NCI-H1048 (cell line): ENCODE measurements at regions not wholly inside any gene's neighbourhood (a gene's known extent, or its start where the extent isn't known, plus 50 kb on each side); places are given as distances from the start of the nearest gene placed in this dataset.

ENCODE experiments used
- DNase-seq: peaks from one replicate; lab custom pipeline; 2025; lab: John Stamatoyannopoulos, UW

GRCh38 chr10:50936335-50936734 is 50.9 kb upstream of the A1CF start:
- no peak for DNase-seq

DNA sequence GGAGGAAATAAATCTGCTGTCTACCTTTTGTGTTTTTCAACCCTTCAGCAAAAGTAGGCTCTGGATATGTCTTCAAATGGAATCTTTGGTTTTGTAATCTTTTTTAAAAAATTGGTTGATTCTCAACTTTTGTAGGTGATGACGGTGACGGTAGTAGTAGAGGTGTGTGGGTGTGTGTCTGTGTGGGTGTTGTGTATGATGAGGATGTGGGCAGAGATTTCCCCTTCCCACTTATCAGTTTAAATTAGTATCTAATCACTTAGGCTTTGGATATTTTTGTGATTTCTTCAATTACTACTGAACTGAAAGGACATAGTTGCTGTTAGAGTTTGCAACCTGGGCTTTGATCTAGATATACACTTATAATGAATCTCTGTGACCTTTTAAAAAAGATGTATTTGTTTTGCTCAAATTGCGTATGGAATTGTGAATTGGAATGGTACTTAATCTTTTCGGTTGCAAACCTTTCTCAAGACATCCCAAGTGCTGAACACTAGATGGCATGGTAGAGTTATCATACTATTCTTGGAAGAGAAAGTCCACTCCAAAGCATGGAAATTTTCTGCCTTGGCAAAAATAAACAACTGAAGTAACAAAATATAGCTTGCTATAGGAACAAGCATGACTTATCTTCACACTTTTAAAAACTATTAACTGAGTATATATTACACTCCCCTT is 51.9 kb upstream of the A1CF start:
- no peak for DNase-seq

- DNase-seq: no peak
These were observed 56.2 kb upstream of the A1CF start for GRCh38 chr10:50941629-50942028.

GRCh38 chr10:50946991-50947781 is 61.8 kb upstream of the A1CF start:
- no peak for DNase-seq

DNA sequence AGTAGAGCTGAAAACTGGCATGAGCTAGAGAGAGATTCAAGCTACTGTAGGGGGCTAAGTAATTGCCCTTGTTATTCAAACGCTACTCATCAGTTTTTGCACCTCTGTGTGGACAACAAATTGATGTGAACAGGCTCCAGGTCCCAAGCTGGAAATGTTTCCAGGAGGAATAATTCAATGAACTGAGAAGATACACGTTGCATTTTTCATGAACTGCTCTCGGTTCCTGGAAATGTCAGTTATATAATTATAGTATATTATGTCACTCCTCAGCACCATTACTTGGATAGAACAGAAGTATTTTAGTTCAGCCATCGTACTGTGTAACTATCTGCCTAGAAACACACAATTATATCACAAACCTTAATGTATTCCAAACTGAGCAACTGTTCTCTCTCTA is 65.9 kb upstream of the A1CF start:
- no peak for DNase-seq

GRCh38 chr10:50961297-50961696 is 75.9 kb upstream of the A1CF start:
- no peak for DNase-seq

- DNase-seq: no peak
These were observed 77.6 kb upstream of the A1CF start for GRCh38 chr10:50963063-50963462.

DNA sequence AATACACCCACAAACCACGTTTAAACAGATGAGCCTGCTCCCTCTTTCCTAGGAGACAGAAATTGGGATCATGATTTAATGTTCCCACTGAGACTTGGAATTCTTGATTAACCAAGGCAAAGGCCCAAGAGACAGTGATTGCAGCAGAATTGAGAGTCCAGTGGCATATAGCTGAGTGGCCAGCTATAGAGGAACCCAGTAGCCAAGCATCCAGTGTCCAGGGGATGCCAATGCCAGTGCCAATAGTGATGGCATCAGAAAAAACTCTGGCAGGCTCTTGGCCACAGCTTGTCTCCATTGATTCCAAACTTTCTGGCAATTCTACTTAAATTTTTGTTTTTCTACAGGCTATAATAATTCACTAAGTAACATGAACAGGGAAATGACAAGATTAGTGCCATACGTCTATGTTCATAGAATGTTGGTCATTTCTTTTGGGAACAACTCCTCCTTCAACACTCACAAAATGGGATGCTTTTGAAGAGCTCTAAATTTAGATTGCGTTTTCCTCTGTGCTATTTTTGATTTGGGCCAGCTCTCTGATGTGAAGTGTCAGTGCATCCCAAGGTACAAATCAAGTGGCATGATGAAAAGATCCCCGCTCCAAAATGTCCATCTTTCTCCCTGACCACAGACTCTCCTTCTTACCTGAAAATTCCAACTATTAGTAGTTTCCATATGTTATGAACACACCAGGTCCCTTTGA is 83.1 kb upstream of the A1CF start:
- DNase-seq: no peak

DNA sequence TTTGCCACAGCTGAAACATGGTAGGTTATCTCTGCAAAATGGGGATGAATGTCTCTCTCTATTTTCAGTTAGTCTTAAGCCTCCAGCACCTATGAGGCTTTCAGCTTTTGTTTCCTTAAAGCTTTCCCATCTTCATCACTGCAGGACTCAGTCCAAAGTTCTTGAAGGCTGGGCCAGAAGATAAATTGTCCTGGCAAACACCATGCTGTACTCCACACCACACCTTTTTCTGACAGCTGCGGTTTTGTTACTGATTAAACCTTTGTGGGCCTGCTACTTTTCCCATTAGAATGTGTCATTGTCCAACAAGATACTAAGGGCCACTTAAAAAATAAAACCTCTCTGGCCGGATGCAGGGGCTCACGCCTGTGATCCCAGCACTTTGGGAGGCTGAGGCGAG is 87.2 kb upstream of the A1CF start:
- no peak for DNase-seq

DNA sequence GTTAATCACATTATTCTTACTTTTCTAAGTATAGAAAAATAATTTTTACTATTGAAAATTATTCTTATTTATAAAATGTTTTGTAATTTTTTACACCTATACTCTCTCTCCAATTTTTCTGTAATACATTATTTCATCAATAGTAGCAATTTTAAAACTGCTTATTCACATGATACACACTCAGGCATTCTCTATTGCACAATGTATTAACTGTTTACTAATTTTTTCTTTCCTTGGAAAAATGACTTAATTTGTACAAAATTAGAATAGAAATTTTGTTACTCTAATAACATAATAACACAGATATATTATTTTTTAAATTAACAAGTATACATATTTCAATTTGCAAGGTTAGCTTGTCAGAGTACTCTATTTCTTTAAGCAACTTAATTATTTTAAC is 92.9 kb upstream of the PRKG1 start:
- no peak for DNase-seq

- no peak for DNase-seq
These were observed 92.4 kb upstream of the PRKG1 start for GRCh38 chr10:50981904-50982303.

DNA sequence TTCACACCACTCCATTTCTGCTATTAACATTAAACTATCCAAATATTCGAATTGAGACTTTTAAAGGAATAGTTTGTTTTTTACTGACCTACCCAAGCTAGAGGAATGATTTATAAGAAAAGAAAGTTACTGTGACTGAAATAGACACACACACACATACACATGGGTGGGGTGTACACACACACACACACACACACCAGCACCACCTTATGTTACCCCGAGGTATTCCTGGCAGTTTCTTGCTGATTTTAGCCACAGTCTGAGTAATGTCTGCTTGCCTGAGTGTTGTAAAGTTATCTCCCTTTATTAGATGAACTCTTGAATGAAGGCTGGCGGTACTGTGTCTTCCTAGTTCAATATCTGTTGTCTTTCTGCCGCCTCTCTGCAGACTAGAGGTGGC is 91.3 kb upstream of the PRKG1 start:
- DNase-seq: no peak

DNA sequence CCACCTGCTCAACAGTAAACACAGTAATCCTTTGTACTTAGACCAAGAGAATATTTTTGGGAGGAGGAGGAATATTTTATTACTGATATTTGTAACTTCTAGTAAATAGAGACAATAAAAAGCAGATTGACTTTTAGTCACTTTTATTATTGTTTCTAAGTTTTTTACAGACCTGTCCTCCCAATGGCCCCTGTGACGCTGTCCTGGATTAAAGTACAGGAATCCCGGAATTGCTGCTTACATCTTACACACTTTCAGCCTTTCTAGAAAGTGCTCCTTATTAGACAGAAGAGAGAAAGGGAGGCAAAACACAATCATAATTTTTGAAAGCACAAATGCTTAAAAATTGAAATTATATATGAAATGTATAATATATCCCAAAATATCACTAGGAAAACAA is 86.4 kb upstream of the PRKG1 start:
- DNase-seq: no peak

- no peak for DNase-seq
These were observed 85.5 kb upstream of the PRKG1 start for GRCh38 chr10:50988792-50989191.

GRCh38 chr10:50990568-50991455 is 83.5 kb upstream of the PRKG1 start:
- DNase-seq: no peak

DNA sequence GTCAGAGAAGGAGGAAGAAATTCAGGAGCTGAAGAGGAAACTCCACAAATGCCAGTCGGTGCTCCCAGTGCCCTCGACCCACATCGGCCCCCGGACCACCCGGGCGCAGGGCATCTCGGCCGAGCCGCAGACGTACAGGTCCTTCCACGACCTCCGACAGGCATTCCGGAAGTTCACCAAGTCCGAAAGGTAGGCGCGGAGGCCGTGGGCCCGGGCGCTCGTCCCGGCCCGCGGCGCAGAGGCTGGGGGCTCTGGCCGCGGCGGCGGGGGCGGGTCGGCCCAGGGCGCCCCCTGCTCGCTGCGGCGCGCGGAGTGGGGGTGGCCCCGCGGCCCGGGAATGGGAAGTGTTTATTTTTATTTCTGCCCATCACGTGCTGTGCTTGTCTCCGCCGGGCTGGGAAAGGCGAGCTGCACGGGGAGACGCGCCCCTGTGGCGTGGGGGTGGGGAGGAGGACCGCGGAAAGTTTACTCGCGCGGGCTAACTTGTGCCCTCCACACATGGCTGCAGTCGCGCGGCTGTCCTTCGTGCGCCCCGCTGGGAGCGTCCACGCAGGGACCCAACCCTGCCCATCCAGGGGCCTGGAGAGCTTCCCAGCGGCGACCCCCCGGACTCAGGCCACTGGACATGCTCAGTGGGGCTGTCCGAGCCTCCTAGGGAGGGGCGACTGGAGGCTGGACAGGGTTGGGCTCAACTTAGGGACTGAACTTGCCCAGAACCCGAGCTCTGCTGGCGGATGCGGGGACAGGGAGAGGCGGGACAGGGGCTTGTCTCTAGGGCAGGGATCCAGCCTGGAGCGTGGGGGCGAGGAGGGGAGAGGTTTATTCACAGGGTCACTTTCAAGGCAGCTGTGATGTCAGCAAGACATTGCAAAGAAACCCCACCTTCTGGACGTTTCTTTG is 82.6 kb upstream of the PRKG1 start:
- no peak for DNase-seq

GRCh38 chr10:50992356-50992901 is 81.9 kb upstream of the PRKG1 start:
- no peak for DNase-seq

- no peak for DNase-seq
These were observed 81.1 kb upstream of the PRKG1 start for GRCh38 chr10:50992972-50993766.

DNA sequence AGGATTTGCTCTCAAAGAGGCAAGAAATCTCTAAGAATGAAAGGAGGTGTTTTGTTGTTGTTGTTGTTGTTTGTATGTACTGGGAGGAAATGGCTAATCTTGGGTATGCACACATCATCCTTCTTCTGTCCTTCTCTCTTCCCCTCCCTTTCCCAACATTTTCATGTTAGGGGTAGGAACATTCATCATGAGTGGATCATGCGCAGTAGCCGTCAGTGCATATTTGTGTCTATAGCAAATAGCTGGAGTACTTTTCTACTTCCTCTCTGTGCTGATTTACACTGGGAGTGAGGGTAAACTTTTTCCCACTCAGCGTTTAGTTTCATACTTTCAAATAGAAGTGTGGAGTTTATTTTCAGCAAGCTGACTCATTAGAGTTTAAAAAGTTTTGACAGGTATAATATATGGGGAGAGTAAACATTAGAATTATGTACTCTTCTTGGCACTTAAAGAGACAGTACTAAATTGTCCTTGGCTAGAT is 80.5 kb upstream of the PRKG1 start:
- DNase-seq: no peak

DNA sequence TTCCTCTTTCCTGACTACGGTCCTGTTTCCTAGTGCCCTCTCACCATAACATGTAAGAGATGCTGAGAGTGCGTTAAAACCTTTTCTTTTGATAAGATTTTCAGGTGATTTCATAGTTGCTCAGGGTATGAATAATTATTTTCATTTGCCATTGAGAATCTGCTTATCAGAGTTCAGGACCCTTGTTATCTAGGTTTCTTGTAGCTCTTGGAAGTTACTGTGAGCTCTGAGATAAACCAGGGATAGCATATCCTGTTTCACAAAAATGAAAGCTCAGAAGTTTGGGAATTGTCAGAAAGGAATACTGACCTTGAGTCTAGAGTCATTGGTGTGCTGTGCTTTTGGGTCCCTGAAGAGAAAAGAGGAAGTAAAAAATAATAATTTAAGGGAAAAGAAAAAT is 76.8 kb upstream of the PRKG1 start:
- DNase-seq: no peak
